HUES64 (cell line): ENCODE measurements at regions not wholly inside any gene's neighbourhood (a gene's known extent, or its start where the extent isn't known, plus 50 kb on each side); places are given as distances from the start of the nearest gene placed in this dataset.

Source experiments
- H3K27ac ChIP-seq: 2 replicates; pipeline ENCODE4 v1.7.0; 2013; ENCODE audit warnings: low read depth, low read length, inconsistent platforms
- H3K27me3 ChIP-seq: 2 replicates; pipeline ENCODE4 v1.6.1; 2013; ENCODE audit warnings: mild to moderate bottlenecking, low read length; ENCODE audit not compliant: insufficient read depth
- H3K36me3 ChIP-seq: 2 replicates; pipeline ENCODE4 v1.6.1; 2013; ENCODE audit warnings: mild to moderate bottlenecking, low read length; ENCODE audit not compliant: insufficient read depth
- H3K4me1 ChIP-seq: 2 replicates; pipeline ENCODE4 v1.6.1; 2013; ENCODE audit warnings: mild to moderate bottlenecking, low read length, moderate library complexity; ENCODE audit not compliant: insufficient read depth
- H3K4me3 ChIP-seq: 2 replicates; pipeline ENCODE4 v1.5.1; 2013; ENCODE audit warnings: mild to moderate bottlenecking, low read length, moderate library complexity
- H3K9ac ChIP-seq: 2 replicates; pipeline ENCODE4 v1.6.1; 2013; ENCODE audit warnings: mild to moderate bottlenecking, low read depth, low read length
- H3K9me3 ChIP-seq: 2 replicates; pipeline ENCODE4 v1.6.1; 2013; ENCODE audit warnings: low read depth, low read length; ENCODE audit not compliant: insufficient read depth
- WGBS: fragments of 150-250, 120-280 bp; methylation state at CpG from one replicate; pipeline ENCODE4 v1.1.7; 2013; ENCODE audit warnings: missing lambda C conversion rate; 5-methylcytosine and 5-hydroxymethylcytosine counted together

DNA sequence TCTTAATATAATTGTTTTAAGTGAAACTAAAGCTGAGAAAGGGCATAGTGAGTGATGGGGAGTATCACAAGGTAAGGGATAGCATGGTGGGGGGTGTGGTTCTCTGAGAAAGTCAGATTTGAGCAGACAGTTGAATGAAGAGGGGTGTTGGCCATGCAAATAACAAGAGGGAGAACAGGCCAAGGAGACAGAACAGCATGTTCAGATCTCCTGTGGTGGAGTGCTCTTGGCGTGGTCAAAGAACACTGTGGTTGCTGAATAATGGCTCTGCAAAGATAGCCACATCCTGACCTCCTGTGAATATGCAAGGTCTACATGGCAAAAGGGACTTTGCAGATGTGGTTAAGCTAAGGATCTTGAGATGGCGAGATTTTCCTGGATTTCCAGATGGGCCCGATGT lies 389.2 kb downstream of the TMEM182 start:
- no peak overlapping the region for H3K9ac ChIP-seq
- H3K9me3 ChIP-seq = no peaks in the 10 kb centered on the region
- H3K27ac ChIP-seq = no peak overlapping the region
- H3K4me1 ChIP-seq = no peaks in the 10 kb centered on the region
- WGBS = 94% methylated on average over 3 of the region's 3 CpGs
- no peak overlapping the region for H3K4me3 ChIP-seq
- no peaks in the 10 kb centered on the region for H3K36me3 ChIP-seq
- no peaks in the 10 kb centered on the region for H3K27me3 ChIP-seq

DNA sequence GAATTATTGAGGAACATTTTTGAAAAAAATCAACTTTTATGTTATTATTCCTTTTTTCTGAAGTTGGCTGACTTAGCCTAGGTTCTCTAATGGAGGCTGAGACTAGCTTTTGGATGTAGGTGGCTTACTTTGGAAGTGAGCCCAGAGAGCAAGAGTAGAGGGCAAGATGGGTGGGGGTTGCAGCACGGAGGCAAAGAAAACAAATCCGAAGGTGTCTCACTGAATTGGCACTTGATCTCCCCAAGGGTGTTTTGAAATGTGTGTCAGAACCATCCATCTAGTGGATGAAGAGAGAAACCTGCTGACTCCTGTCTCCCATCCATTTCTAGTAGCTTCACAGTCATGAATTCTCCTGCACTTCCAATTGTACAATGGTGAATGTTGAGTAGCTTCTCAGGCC lies 390.7 kb downstream of the TMEM182 start:
- Histone ChIP-seq H3K27ac (no peak overlapping the region), H3K9ac (no peak overlapping the region), H3K36me3 (no peaks in the 10 kb centered on the region), H3K9me3 (no peaks in the 10 kb centered on the region), H3K27me3 (no peaks in the 10 kb centered on the region), H3K4me3 (no peak overlapping the region), H3K4me1 (no peaks in the 10 kb centered on the region)
- 92% methylated on average over 2 of the region's 2 CpGs for WGBS

DNA sequence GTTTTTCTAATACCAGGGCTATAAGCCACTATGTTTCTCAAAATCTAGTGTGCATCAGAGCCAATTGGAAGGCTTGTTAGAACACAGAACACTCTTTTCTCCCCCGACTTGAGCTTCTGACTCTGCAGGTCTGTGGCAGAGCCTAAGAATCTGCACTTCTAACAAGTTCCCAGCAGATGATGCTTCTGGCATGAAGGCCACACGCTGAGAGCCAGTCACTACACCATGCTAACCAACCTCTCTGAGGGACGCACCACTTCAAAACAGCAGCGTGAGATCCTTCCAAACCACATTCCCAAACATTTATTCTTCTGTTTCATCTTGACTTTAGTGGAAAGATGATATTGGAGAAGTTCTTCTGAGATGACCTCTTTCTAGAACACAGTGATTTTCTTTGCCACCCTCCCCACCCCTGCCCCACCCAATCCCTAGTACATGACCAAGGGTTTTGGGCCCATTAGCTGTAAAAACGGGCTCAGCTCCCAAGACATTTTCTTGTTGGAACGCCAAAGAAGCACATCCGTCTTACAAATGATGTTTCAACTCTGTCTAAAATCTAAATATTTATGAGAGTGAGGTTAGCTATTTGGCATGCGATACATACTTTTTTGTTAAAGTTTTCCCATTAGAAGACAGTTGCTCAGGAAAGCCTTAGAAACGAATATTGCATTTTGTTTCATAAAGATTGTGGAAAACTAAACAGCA lies 391.9 kb downstream of the TMEM182 start:
- H3K27me3 ChIP-seq = no peaks in the 10 kb centered on the region
- H3K27ac ChIP-seq = no peak overlapping the region
- no peaks in the 10 kb centered on the region for H3K4me1 ChIP-seq
- no peaks in the 10 kb centered on the region for H3K9me3 ChIP-seq
- 84% methylated on average over 9 of the region's 9 CpGs for WGBS
- H3K4me3 ChIP-seq = no peak overlapping the region
- no peak overlapping the region for H3K9ac ChIP-seq
- no peaks in the 10 kb centered on the region for H3K36me3 ChIP-seq

DNA sequence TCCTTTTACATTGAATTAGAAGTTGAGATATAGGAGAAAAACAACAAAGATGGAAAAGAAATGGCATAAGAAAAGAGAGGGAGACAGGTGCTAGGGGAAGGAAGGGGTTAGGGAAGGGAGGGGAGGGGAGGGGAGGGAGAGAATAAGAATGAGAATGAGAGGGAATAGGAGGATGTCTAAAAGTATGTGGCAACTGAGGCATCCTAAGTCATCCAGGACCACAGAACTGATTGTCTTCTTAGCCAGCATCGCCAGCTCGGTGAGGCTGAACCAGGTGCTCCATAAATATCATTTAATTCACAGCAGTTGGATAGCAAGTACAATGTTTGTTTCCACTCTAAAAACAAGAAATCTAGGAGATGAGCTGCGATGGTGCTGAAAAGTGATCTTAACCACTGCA lies 393.5 kb downstream of the TMEM182 start:
- Histone ChIP-seq H3K27me3 (no peaks in the 10 kb centered on the region), H3K4me1 (no peaks in the 10 kb centered on the region), H3K9me3 (no peaks in the 10 kb centered on the region), H3K36me3 (no peaks in the 10 kb centered on the region), H3K4me3 (no peak overlapping the region), H3K9ac (no peak overlapping the region), H3K27ac (no peak overlapping the region)
- WGBS = 99% methylated on average over 3 of the region's 3 CpGs

DNA sequence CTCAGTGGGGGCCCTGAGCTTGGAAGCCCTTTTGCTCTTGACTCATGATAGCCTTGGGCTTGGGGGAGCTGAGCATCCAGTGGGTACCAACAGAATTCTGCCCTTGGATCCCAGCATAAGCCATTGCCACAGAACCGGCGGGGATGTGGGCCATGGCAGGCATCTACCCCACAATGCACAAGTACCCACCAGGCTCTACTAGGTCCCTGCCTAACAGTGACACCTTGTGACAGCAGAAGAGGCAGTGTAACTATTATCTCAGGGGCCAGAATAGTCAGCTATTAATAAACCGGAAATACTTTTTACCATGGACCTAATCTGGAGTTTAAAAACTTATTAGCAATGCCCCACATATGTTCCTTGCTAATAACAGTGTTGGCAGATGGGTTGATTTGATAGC lies 397.2 kb downstream of the TMEM182 start:
- Histone ChIP-seq H3K36me3 (no peaks in the 10 kb centered on the region), H3K4me1 (no peaks in the 10 kb centered on the region), H3K9ac (no peak overlapping the region), H3K27me3 (no peaks in the 10 kb centered on the region), H3K27ac (no peak overlapping the region), H3K9me3 (no peaks in the 10 kb centered on the region), H3K4me3 (no peak overlapping the region)
- 84% methylated on average over 3 of the region's 3 CpGs for WGBS

DNA sequence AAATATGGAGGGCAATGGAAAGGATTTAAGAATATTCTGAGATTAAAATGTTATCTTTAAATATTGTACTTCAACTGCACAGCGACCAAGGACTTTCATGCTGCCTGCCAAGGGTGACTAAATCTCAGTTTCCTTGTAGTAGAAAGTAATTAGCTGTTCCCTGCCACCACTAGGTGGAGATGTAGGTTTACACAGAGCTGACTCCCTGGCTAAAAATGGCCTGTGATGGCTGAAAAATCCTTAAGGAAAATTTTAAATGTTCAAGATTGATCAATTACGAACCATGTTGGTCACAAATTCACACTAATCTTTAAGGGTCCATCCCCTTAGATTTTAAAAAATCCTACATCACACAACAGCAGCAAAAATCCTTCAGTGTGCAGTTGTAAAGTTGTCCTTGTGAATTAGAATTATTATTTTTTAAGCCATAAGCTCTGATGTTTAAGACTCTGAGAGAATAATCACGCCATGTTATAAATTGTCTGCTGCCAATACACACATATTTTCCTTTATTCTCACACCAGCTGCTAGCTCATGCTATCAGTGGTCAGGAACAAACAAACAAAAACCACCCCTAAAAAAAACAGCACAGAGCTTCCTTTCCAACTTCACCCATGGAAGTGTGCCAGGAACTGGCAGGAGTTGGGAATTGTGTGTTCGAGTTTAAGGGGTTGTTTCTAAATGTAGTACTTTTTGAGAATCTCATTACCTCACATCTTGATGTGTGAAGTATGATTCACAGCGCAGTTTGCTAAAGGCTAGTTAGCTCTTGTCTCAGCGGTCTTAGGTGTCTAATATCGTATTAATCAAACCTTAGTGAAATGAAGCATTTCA lies 399.8 kb downstream of the TMEM182 start:
- Histone ChIP-seq H3K9me3 (no peaks in the 10 kb centered on the region), H3K36me3 (no peaks in the 10 kb centered on the region), H3K4me3 (no peak overlapping the region), H3K4me1 (peaks cover 11% of the 10 kb centered on the region), H3K27ac (no peak overlapping the region), H3K9ac (no peak overlapping the region), H3K27me3 (no peaks in the 10 kb centered on the region)
- WGBS = 73% methylated on average over 7 of the region's 7 CpGs

DNA sequence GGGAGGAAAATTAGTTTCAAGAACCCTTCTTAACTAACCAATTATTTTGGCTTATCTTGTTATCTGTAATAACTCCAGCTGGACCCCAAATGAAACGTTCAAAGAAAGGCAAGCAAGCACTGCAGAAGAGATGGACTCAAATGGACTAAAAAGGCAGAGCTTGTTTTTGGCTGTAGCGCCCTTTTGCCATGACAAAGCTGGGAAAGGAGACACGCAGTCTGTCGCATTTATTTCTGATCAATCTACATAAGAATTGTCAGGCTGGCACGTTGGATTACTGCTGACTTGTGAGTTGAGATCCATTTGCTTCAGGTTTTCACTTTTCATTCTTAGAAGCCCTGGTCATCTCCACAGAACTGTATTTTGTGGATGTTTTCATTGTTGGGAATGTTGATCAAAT lies 402.9 kb downstream of the TMEM182 start:
- H3K4me3 ChIP-seq = no peak overlapping the region
- no peaks in the 10 kb centered on the region for H3K27me3 ChIP-seq
- H3K36me3 ChIP-seq = no peaks in the 10 kb centered on the region
- H3K4me1 ChIP-seq = peaks cover 11% of the 10 kb centered on the region
- WGBS = 65% methylated on average over 5 of the region's 5 CpGs
- no peaks in the 10 kb centered on the region for H3K9me3 ChIP-seq
- no peak overlapping the region for H3K27ac ChIP-seq
- H3K9ac ChIP-seq = no peak overlapping the region

DNA sequence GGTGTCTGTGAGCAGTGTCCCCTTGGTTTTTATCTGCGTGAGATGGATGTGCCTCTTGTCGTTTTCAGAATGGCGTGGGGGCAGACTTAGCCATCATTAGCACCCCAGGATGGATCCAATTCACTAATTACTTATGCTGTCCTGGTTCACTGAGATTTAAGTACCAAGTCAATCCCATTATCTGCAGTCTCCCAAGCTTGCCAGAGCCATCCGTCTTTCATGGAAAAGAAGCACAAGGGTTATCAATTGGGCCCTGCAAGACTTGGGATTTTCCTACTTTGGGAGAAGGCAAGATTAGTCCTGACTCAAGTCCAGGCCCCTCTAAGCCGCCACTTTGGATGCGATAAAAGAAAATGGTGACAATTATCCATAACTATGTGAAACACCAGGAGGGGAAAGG lies 404.0 kb downstream of the TMEM182 start:
- no peak overlapping the region for H3K9ac ChIP-seq
- H3K9me3 ChIP-seq = no peaks in the 10 kb centered on the region
- no peak overlapping the region for H3K27ac ChIP-seq
- 93% methylated on average over 6 of the region's 6 CpGs for WGBS
- H3K36me3 ChIP-seq = no peaks in the 10 kb centered on the region
- no peaks in the 10 kb centered on the region for H3K27me3 ChIP-seq
- no peak overlapping the region for H3K4me3 ChIP-seq
- peaks cover 11% of the 10 kb centered on the region for H3K4me1 ChIP-seq

DNA sequence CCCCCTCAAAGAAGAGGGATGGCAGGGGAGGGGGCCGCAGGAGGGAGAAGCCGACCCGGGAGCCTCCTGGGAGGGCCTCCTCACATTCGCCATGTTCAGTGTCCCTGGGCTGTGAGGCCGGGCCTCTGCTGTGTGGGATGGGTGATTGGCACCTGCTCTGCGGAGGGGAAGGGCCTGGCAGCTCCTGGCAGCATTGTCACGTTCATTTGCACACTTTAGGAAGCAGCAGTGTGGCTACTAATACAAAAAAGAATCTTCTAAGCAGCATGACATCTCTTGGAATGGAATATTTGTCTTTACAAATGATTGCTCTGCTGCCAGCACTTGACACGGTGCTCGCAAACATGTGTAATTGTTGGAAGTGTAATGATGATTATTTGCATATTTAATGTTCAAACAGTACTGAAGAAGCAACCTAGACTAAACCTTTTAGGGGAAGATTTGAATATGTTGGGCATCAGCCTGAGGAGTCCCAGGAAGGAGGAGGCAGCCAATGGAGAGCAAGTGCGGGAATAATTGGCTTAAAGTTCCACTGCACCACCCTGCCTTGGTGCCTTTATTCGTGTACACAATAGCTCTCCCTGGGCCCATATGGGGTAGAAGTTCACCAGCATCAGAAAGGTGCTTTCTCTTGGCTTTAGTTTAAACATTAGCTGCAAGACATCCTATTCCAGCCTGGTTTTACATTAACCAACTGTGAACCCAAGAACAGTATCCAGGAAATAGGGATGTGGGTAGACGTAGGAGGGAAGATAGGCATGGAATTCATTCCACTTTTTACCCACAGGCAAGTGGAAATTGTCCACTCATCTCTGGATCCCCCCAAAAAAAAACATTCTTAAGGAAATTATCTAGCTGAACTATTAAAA lies 404.9 kb downstream of the TMEM182 start:
- Histone ChIP-seq H3K9me3 (no peaks in the 10 kb centered on the region), H3K4me1 (peaks cover 11% of the 10 kb centered on the region), H3K9ac (no peak overlapping the region), H3K4me3 (no peak overlapping the region), H3K27ac (no peak overlapping the region), H3K27me3 (no peaks in the 10 kb centered on the region), H3K36me3 (no peaks in the 10 kb centered on the region)
- 92% methylated on average over 11 of the region's 12 CpGs for WGBS

DNA sequence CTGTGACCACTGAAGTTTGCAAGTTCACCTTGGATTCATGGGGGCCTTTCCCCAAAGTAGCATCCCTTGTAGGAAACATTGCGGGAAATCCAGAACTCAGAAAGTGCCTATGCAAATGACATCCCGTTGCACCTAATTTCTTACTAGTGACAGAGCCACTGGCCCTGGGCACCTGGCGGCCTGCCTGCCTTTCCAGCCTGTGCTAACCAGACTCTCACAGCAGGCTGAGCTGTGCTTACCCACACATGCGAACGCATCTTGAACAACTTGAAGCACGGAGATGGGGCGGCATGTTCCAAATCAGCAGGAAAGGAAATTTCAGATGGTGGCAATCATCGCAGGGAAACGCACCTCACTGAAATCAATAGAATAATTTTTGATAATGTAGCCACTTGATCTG lies 405.8 kb downstream of the TMEM182 start:
- no peak overlapping the region for H3K9ac ChIP-seq
- H3K36me3 ChIP-seq = no peaks in the 10 kb centered on the region
- WGBS = 96% methylated on average over 9 of the region's 9 CpGs
- H3K4me1 ChIP-seq = peaks cover 11% of the 10 kb centered on the region
- no peaks in the 10 kb centered on the region for H3K27me3 ChIP-seq
- H3K27ac ChIP-seq = no peak overlapping the region
- H3K9me3 ChIP-seq = no peaks in the 10 kb centered on the region
- no peak overlapping the region for H3K4me3 ChIP-seq

DNA sequence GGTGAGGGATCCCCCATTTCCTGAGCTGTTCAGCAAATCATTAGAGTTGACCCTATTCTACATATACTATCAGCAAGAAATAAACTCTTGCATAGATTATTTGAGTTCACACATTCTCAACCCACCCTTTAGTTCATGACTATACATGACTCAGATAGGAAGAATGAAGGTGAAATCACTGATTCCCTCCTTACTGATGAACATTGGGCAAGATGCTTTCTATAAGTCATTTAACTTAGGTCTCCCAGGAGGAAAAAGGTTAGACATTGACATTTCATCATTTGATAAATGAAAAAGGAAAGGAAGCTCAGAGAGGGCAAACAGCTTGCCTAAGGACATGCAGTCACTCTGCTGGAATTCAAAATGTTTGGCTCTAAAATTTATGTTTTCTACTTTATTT lies 408.0 kb downstream of the TMEM182 start:
- Histone ChIP-seq H3K4me3 (no peak overlapping the region), H3K4me1 (peaks cover 3% of the 10 kb centered on the region), H3K36me3 (no peaks in the 10 kb centered on the region), H3K27ac (no peak overlapping the region), H3K9me3 (no peaks in the 10 kb centered on the region), H3K27me3 (peaks cover 6% of the 10 kb centered on the region; the same call in 1 of the 2 replicates), H3K9ac (no peak overlapping the region)
